ACC112 (cell line): ENCODE measurements at regions not wholly inside any gene's neighbourhood (a gene's known extent, or its start where the extent isn't known, plus 50 kb on each side); places are given as distances from the start of the nearest gene placed in this dataset.

ENCODE experiments used
- H2AFZ ChIP-seq: fragments of 200-600 bp; sonication (generic); one replicate; pipeline ENCODE4 v1.6.0; 2017; ENCODE audit warnings: antibody characterized with exemption, low read length; ENCODE audit not compliant: unreplicated experiment
- H3K27ac ChIP-seq: fragments of 200-600 bp; sonication (generic); 2 replicates; pipeline ENCODE4 v1.5.1; 2014; ENCODE audit warnings: low read depth, mild to moderate bottlenecking, antibody characterized with exemption, low read length, moderate library complexity
- H3K27me3 ChIP-seq: fragments of 200-600 bp; sonication (generic); 2 replicates; pipeline ENCODE4 v1.6.1; 2014; ENCODE audit warnings: mild to moderate bottlenecking, antibody characterized with exemption, low read length, moderate library complexity, mixed read lengths; ENCODE audit not compliant: insufficient read depth
- H3K36me3 ChIP-seq: fragments of 200-600 bp; sonication (generic); 2 replicates; pipeline ENCODE4 v1.6.1; 2016; ENCODE audit warnings: mild to moderate bottlenecking, antibody characterized with exemption, low read length, moderate library complexity, mixed read lengths; ENCODE audit not compliant: insufficient read depth
- H3K4me1 ChIP-seq: fragments of 200-600 bp; sonication (generic); one replicate; pipeline ENCODE4 v1.6.1; 2016; ENCODE audit warnings: low read length, mixed read lengths; ENCODE audit not compliant: insufficient read depth, unreplicated experiment, control insufficient read depth
- H3K4me3 ChIP-seq: fragments of 200-600 bp; sonication (generic); 2 replicates; pipeline ENCODE4 v1.5.1; 2014; ENCODE audit warnings: mild to moderate bottlenecking, low read depth, low read length
- H3K79me2 ChIP-seq: fragments of 200-600 bp; sonication (generic); one replicate; pipeline ENCODE4 v1.6.0; 2016; ENCODE audit warnings: low read length; ENCODE audit not compliant: control insufficient read depth, unreplicated experiment, insufficient read depth

GRCh38 chr10:33557313-33557712, 222.8 kb upstream of the NRP1 start:
- Histone ChIP-seq H3K36me3 (no peaks in the 10 kb centered on the region), H3K27me3 (no peaks in the 10 kb centered on the region), H3K27ac (no peak overlapping the region), H3K4me1 (peaks cover 10% of the 10 kb centered on the region), H2AFZ (no peak overlapping the region), H3K79me2 (no peaks in the 10 kb centered on the region), H3K4me3 (no peak overlapping the region)

DNA sequence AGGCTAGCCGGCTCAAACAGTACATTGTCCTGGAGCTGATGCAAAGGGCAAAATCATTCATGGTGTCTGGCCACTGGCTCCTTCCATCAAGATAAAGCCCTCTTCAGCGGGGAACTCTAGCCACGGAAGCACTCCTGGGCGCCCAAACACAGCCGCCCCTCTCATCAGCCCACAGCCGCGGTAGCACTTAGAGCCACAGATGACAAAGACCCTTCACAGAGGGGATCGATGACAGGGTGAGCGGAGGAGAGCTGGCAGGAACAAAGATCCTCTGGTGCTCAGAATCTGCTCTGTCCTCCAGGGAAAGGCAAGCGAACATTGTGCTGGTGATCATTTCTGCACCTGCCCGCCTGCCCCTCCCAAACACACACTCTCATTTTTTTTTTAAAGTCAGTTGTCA, 222.2 kb upstream of the NRP1 start:
- Histone ChIP-seq H2AFZ (no peak overlapping the region), H3K27ac (no peak overlapping the region), H3K79me2 (no peaks in the 10 kb centered on the region), H3K27me3 (no peaks in the 10 kb centered on the region), H3K4me1 (peaks cover 10% of the 10 kb centered on the region), H3K36me3 (no peaks in the 10 kb centered on the region), H3K4me3 (no peak overlapping the region)

DNA sequence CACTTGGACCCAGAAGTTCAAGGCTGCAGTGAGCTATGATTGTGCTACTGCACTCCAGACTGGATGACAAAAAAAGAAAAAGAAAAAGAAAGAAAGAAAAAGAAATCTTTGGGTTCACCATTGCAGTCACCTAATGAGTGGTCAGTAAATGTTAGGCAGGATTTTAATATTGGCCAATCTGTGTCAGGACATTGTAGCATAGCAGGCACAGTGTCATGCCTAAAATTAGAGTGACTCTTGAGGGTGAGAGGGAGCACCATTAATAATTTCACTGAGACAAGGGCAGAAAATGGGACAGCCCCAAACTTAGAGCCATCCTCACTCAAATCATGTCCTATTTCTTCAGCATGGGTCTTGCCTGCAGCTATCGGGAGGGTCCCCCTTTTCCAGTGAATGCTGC, 221.6 kb upstream of the NRP1 start:
- no peak overlapping the region for H3K4me3 ChIP-seq
- H3K79me2 ChIP-seq: no peaks in the 10 kb centered on the region
- H2AFZ ChIP-seq: no peak overlapping the region
- no peaks in the 10 kb centered on the region for H3K36me3 ChIP-seq
- H3K4me1 ChIP-seq: peaks cover 10% of the 10 kb centered on the region
- H3K27ac ChIP-seq: no peak overlapping the region
- H3K27me3 ChIP-seq: no peaks in the 10 kb centered on the region

GRCh38 chr10:33553748-33554571, 219.5 kb upstream of the NRP1 start:
- Histone ChIP-seq H3K79me2 (no peaks in the 10 kb centered on the region), H3K4me1 (peaks cover 4% of the 10 kb centered on the region), H2AFZ (no peak overlapping the region), H3K4me3 (no peak overlapping the region), H3K27ac (no peak overlapping the region), H3K27me3 (no peaks in the 10 kb centered on the region), H3K36me3 (no peaks in the 10 kb centered on the region)

GRCh38 chr10:33552290-33552689, 217.8 kb upstream of the NRP1 start:
- H3K27ac ChIP-seq: no peak overlapping the region
- no peak overlapping the region for H3K4me3 ChIP-seq
- no peaks in the 10 kb centered on the region for H3K36me3 ChIP-seq
- no peaks in the 10 kb centered on the region for H3K79me2 ChIP-seq
- no peak overlapping the region for H2AFZ ChIP-seq
- H3K27me3 ChIP-seq: no peaks in the 10 kb centered on the region
- no peaks in the 10 kb centered on the region for H3K4me1 ChIP-seq

GRCh38 chr10:33550811-33551210, 216.3 kb upstream of the NRP1 start:
- Histone ChIP-seq H3K36me3 (no peaks in the 10 kb centered on the region), H3K4me1 (no peaks in the 10 kb centered on the region), H3K27ac (no peak overlapping the region), H3K27me3 (no peaks in the 10 kb centered on the region), H2AFZ (no peak overlapping the region), H3K4me3 (no peak overlapping the region), H3K79me2 (no peaks in the 10 kb centered on the region)

DNA sequence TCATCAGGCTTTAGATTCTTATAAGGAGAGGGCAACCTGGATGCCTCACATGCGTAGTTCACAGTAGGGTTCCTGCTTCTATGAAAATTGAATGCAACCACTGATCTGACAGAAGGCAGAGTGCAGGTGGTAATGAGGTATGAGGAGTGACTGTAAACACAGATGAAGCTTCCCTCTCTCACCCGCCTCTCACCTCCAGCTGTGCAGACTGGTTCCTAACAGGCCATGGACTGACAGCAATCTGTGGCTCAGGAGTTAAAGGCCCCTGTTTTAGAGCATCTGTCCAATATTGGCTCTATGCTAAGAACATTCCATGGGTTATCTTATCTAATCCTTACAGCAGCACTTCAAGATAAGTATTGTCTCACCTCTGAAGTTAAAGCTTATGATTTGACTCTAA, 213.5 kb upstream of the NRP1 start:
- H3K27me3 ChIP-seq: no peaks in the 10 kb centered on the region
- no peaks in the 10 kb centered on the region for H3K36me3 ChIP-seq
- no peaks in the 10 kb centered on the region for H3K79me2 ChIP-seq
- H3K4me1 ChIP-seq: peaks cover 6% of the 10 kb centered on the region
- no peak overlapping the region for H2AFZ ChIP-seq
- no peak overlapping the region for H3K27ac ChIP-seq
- H3K4me3 ChIP-seq: no peak overlapping the region

DNA sequence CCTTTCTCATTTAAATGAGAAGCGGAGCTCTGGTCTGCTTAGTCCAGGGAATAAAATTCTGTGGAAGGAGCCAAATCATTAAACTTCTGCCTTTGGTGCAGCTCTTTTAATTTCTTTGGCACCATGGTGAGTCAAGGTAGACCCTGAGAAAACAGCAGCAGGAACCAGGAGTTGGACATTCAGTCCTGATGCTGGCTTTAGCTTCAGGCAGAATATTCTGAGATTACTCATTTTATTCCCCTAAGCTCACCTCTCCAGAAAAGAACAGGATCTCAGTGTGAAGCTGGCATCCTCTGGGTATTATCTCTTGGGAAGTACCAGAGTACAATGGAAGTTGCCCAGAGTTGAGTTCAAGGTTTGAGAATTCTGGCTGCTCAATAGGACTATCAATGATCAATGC, 211.6 kb upstream of the NRP1 start:
- no peak overlapping the region for H2AFZ ChIP-seq
- peaks cover 16% of the 10 kb centered on the region for H3K4me1 ChIP-seq
- H3K27ac ChIP-seq: no peak overlapping the region
- H3K79me2 ChIP-seq: no peaks in the 10 kb centered on the region
- no peaks in the 10 kb centered on the region for H3K36me3 ChIP-seq
- no peaks in the 10 kb centered on the region for H3K27me3 ChIP-seq
- H3K4me3 ChIP-seq: no peak overlapping the region

DNA sequence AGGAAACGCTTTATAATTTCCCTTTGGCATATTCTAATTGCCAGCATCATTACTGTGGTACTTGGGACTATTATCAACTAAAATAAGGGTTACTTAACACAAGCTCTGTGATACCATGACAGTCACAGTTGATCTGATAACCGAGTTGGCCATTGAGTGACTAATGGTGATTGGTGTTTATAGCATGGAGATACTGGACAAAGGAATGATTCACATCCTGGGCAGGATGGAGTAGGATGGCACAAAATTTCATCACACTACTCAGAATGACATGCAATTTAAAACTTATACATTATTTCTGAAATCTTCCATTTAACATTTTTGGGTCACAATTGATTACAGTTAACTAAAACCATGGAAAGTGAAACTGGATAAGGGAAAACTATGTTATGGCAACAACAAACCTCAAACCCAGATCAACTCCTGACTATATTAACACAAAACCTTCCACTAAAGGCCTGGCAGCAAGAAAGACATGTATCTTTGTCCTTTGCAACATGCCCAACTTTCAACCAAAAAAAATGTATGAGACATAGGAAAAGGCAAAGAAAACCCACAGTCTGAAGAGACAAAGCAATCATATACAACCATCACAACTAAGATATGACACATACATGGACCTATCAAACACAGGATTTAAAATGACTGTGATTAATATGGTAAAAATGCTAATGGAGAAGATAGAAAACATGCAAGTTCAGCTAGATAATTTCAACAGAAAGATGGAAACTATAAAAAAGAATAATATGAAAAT, 208.5 kb upstream of the NRP1 start:
- H3K27ac ChIP-seq: peak overlapping the region; percentile 97
- H3K27me3 ChIP-seq: no peaks in the 10 kb centered on the region
- H3K4me3 ChIP-seq: peak overlapping the region; percentile 24; the same call in 1 of the 2 replicates
- H3K4me1 ChIP-seq: peaks cover 16% of the 10 kb centered on the region
- no peaks in the 10 kb centered on the region for H3K36me3 ChIP-seq
- H3K79me2 ChIP-seq: no peaks in the 10 kb centered on the region
- peak overlapping the region; percentile 52 for H2AFZ ChIP-seq

GRCh38 chr10:33539116-33539515, 204.6 kb upstream of the NRP1 start:
- Histone ChIP-seq H3K36me3 (no peaks in the 10 kb centered on the region), H2AFZ (no peak overlapping the region), H3K4me1 (peaks cover 26% of the 10 kb centered on the region), H3K79me2 (no peaks in the 10 kb centered on the region), H3K27me3 (no peaks in the 10 kb centered on the region), H3K27ac (no peak overlapping the region), H3K4me3 (no peak overlapping the region)

DNA sequence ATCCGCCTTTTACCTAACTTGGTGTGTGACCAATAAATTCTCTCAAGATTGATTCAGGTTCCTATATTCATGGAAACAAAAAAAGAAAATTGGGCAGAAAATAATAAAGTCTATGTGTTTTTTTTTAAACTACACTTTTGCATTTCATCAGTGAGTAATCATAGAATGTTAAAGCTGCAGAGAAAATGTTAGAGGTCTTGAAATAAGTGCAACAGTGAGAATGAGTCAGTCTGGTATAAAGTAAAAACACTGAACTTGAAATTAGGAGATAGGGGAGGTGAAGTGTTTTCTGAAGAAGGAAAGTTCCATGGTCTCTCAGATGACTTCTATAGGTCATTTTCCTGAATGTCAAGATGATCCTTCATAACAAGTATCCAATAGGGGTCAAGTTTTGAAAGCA, 202.6 kb upstream of the NRP1 start:
- H2AFZ ChIP-seq: no peak overlapping the region
- no peaks in the 10 kb centered on the region for H3K27me3 ChIP-seq

More for the DNA sequence above, 202.6 kb upstream of the NRP1 start:
- Histone ChIP-seq H3K4me3 (no peak overlapping the region), H3K27ac (no peak overlapping the region), H3K36me3 (no peaks in the 10 kb centered on the region), H3K79me2 (no peaks in the 10 kb centered on the region), H3K4me1 (peaks cover 12% of the 10 kb centered on the region)
